Calu3 (cell line): ENCODE measurements at regions not wholly inside any gene's neighbourhood (a gene's known extent, or its start where the extent isn't known, plus 50 kb on each side); places are given as distances from the start of the nearest gene placed in this dataset.

Source experiments
- BruUV-seq: library from RNA; stranded (reverse); fragments of 400-500 nt; replicated peaks from 2 replicates; lab custom pipeline; 2021; lab: Mats Ljungman, UMichigan
- CTCF ChIA-PET: fragments of 300-600 bp; sonication (Branson Sonifier 250); formaldehyde crosslinking; loops from one replicate; lab custom pipeline; 2022; ENCODE audit warnings: antibody characterized with exemption; lab: Charles Lee
- DNase-seq: peaks from one replicate; pipeline ENCODE4 v3.0.0; 2022
- H3K27ac Mint-ChIP-seq: one replicate; pipeline ENCODE4 v1.8.0; 2022; ENCODE audit warnings: mixed read lengths; ENCODE audit not compliant: unreplicated experiment
- H3K27me3 Mint-ChIP-seq: one replicate; pipeline ENCODE4 v1.8.0; 2022; ENCODE audit warnings: mixed read lengths; ENCODE audit not compliant: unreplicated experiment
- H3K36me3 Mint-ChIP-seq: one replicate; pipeline ENCODE4 v1.8.0; 2022; ENCODE audit warnings: mild to moderate bottlenecking, moderate library complexity, mixed read lengths; ENCODE audit not compliant: insufficient read depth, unreplicated experiment
- H3K4me1 Mint-ChIP-seq: one replicate; pipeline ENCODE4 v1.8.0; 2022; ENCODE audit warnings: mild to moderate bottlenecking, low read depth, mixed read lengths; ENCODE audit not compliant: unreplicated experiment
- H3K4me3 Mint-ChIP-seq: one replicate; pipeline ENCODE4 v1.8.0; 2022; ENCODE audit warnings: mild to moderate bottlenecking, low read depth, moderate library complexity, mixed read lengths; ENCODE audit not compliant: unreplicated experiment
- H3K9me3 Mint-ChIP-seq: one replicate; pipeline ENCODE4 v1.8.0; 2022; ENCODE audit warnings: low read depth, mixed read lengths; ENCODE audit not compliant: unreplicated experiment
- intact Hi-C: fragments of 100-400 bp; cut with micrococcal nuclease; formaldehyde crosslinking; loops from one replicate; pipeline ENCODE4 v1.10.0; 2022; ENCODE audit not compliant: unreplicated experiment
- TF ChIP-seq, protein P1 (sequence below): fragments of 200-600 bp; IDR thresholded peaks from one replicate; pipeline ENCODE4 v1.8.0; 2022; ENCODE audit warnings: antibody characterized with exemption; ENCODE audit not compliant: unreplicated experiment

- TF ChIP-seq, protein P1, sequence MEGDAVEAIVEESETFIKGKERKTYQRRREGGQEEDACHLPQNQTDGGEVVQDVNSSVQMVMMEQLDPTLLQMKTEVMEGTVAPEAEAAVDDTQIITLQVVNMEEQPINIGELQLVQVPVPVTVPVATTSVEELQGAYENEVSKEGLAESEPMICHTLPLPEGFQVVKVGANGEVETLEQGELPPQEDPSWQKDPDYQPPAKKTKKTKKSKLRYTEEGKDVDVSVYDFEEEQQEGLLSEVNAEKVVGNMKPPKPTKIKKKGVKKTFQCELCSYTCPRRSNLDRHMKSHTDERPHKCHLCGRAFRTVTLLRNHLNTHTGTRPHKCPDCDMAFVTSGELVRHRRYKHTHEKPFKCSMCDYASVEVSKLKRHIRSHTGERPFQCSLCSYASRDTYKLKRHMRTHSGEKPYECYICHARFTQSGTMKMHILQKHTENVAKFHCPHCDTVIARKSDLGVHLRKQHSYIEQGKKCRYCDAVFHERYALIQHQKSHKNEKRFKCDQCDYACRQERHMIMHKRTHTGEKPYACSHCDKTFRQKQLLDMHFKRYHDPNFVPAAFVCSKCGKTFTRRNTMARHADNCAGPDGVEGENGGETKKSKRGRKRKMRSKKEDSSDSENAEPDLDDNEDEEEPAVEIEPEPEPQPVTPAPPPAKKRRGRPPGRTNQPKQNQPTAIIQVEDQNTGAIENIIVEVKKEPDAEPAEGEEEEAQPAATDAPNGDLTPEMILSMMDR, result no peak
- no peaks in the 10 kb centered on the region for H3K36me3 Mint-ChIP-seq
- no TSS peak for BruUV-seq
- no peak for DNase-seq
- CTCF ChIA-PET, result no interaction called here
- H3K27ac Mint-ChIP-seq, result no peak overlapping the region
- H3K4me1 Mint-ChIP-seq, result no peaks in the 10 kb centered on the region
- no peak overlapping the region for H3K4me3 Mint-ChIP-seq
- peaks cover 22% of the 10 kb centered on the region for H3K9me3 Mint-ChIP-seq
- intact Hi-C loops, result no loop called here
- H3K27me3 Mint-ChIP-seq, result no peaks in the 10 kb centered on the region
These were observed 156.6 kb upstream of the SLC24A5 start for GRCh38 chr15:47964229-47964628.

- Mint-ChIP-seq H3K4me1 (no peaks in the 10 kb centered on the region), H3K27ac (no peak overlapping the region), H3K36me3 (no peaks in the 10 kb centered on the region), H3K27me3 (no peaks in the 10 kb centered on the region), H3K4me3 (no peak overlapping the region), H3K9me3 (peaks cover 18% of the 10 kb centered on the region)
- intact Hi-C loops, result no loop called here
- DNase-seq, result no peak
- TF ChIP-seq, protein P1, result no peak
- no TSS peak for BruUV-seq
- CTCF ChIA-PET, result no interaction called here
These were observed 155.5 kb upstream of the SLC24A5 start for GRCh38 chr15:47965297-47965696.

DNA sequence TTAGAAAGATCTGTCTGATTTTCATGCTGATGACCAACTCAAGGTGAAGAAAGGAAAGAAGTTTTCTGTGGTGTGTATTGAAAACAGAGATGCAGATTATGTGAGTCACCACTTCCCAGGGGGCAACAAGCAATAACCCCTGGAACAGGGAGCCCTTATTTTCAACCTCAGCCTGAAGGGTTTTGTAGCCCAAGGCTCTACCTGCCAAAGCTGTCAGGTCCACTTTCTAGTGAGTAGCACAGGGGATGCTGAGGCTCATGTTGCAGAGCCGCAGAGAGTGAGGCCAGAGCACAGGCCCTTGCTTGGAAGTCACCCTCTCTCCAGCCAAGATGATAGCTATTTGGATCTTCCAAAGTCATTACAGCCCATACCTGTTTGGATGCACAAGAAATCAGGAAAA is 152.2 kb upstream of the SLC24A5 start:
- H3K27ac Mint-ChIP-seq, result no peak overlapping the region
- no peaks in the 10 kb centered on the region for H3K4me1 Mint-ChIP-seq
- H3K27me3 Mint-ChIP-seq, result no peaks in the 10 kb centered on the region
- CTCF ChIA-PET, result no interaction called here
- no TSS peak for BruUV-seq
- H3K36me3 Mint-ChIP-seq, result no peaks in the 10 kb centered on the region
- intact Hi-C loops, result no loop called here
- peaks cover 11% of the 10 kb centered on the region for H3K9me3 Mint-ChIP-seq
- TF ChIP-seq, protein P1, result no peak
- H3K4me3 Mint-ChIP-seq, result no peak overlapping the region
- DNase-seq, result no peak

DNA sequence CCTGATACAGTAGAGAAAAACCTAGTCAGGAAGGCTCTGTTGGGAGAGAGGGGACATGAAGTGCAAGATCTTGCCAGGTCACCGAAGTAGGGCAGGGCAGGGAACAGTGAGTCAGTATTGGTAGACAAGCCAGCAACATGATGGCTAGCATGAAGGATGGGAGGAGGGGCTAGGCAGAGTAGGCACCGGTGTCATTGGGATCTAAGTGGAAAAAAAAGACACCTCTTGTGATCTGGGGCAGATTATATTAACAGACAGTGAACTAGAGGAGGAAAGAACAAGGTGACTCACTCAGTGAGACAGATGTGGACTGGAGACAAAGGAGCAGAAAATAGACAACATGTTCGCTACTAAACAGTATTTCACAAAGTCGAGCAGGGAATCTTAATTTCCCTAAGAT is 149.2 kb upstream of the SLC24A5 start:
- TF ChIP-seq, protein P1, result no peak
- Mint-ChIP-seq H3K4me3 (no peak overlapping the region), H3K27ac (no peak overlapping the region)

DNA sequence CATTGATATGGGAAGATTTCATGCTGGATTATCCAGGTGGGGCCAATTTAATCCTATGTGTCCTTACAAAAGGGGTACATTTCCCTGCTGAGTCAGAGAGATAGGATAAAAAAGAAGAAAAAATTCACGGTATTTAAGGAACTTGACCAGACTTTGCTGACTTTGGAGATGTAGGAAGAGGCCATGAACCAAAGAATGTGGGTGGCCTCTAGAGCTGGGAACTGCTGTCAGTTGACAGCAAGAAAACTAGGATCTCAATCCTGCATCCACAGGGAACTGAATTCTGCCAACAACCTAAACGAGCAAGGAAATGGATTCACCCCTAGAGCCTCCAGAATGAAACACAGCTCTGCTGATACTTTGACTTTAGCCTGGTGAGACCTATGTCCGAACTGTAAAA is 148.1 kb upstream of the SLC24A5 start:
- TF ChIP-seq, protein P1, result no peak
- H3K27me3 Mint-ChIP-seq, result no peaks in the 10 kb centered on the region
- CTCF ChIA-PET, result no interaction called here
- no peak overlapping the region for H3K4me3 Mint-ChIP-seq
- no peak overlapping the region for H3K27ac Mint-ChIP-seq
- DNase-seq, result no peak
- no peaks in the 10 kb centered on the region for H3K4me1 Mint-ChIP-seq
- BruUV-seq, result no TSS peak
- peaks cover 4% of the 10 kb centered on the region for H3K9me3 Mint-ChIP-seq
- intact Hi-C loops, result no loop called here
- H3K36me3 Mint-ChIP-seq, result no peaks in the 10 kb centered on the region

More for the DNA sequence above, 149.2 kb upstream of the SLC24A5 start:
- Mint-ChIP-seq H3K9me3 (peaks cover 6% of the 10 kb centered on the region), H3K36me3 (no peaks in the 10 kb centered on the region), H3K27me3 (no peaks in the 10 kb centered on the region), H3K4me1 (no peaks in the 10 kb centered on the region)
- BruUV-seq, result no TSS peak
- CTCF ChIA-PET, result no interaction called here
- DNase-seq, result no peak
- intact Hi-C loops, result no loop called here
